Osteoblast (primary cell): ENCODE measurements at regions not wholly inside any gene's neighbourhood (a gene's known extent, or its start where the extent isn't known, plus 50 kb on each side); places are given as distances from the start of the nearest gene placed in this dataset.

Source experiments
- DNase-seq: peaks from one replicate; pipeline ENCODE4 v3.0.0; 2011; ENCODE audit warnings: low spot score, mixed read lengths; ENCODE audit not compliant: insufficient read length; ENCODE audit errors: missing footprints
- H2AFZ ChIP-seq: 2 replicates; pipeline ENCODE4 v1.6.0; 2011; ENCODE audit warnings: mild to moderate bottlenecking, low read length
- H3K27ac ChIP-seq: 2 replicates; pipeline ENCODE4 v1.5.1; 2011; ENCODE audit warnings: mild to moderate bottlenecking, low read depth, low read length, moderate library complexity
- H3K27me3 ChIP-seq: 2 replicates; pipeline ENCODE4 v1.6.0; 2012; ENCODE audit warnings: mild to moderate bottlenecking, control low read depth, inconsistent platforms, low read length, moderate library complexity; ENCODE audit not compliant: insufficient read depth
- H3K36me3 ChIP-seq: 2 replicates; pipeline ENCODE4 v1.5.1; 2011; ENCODE audit warnings: mild to moderate bottlenecking, low read length, control low read depth, moderate library complexity; ENCODE audit not compliant: insufficient read depth
- H3K4me1 ChIP-seq: 2 replicates; pipeline ENCODE4 v1.5.1; 2011; ENCODE audit warnings: mild to moderate bottlenecking, low read length, control low read depth, moderate library complexity; ENCODE audit not compliant: insufficient read depth
- H3K4me2 ChIP-seq: 2 replicates; pipeline ENCODE4 v1.6.0; 2011; ENCODE audit warnings: mild to moderate bottlenecking, low read length; ENCODE audit not compliant: insufficient read depth
- H3K4me3 ChIP-seq: fragments of 200-600 bp; sonication (generic); 3 replicates; pipeline ENCODE4 v1.5.1; 2012; ENCODE audit warnings: mild to moderate bottlenecking, low read length, inconsistent platforms; ENCODE audit not compliant: insufficient read depth
- H3K79me2 ChIP-seq: 2 replicates; pipeline ENCODE4 v1.6.0; 2012; ENCODE audit warnings: mild to moderate bottlenecking, low read length, control low read depth, inconsistent platforms; ENCODE audit not compliant: insufficient read depth
- H3K9me3 ChIP-seq: 2 replicates; pipeline ENCODE4 v1.5.1; 2011; ENCODE audit warnings: low read depth, low read length, control low read depth
- H4K20me1 ChIP-seq: 2 replicates; pipeline ENCODE4 v1.6.0; 2012; ENCODE audit warnings: mild to moderate bottlenecking, low read length, control low read depth; ENCODE audit not compliant: insufficient read depth
- CTCF ChIP-seq: IDR thresholded peaks from 2 replicates; pipeline ENCODE4 v1.5.1; 2011; ENCODE audit warnings: mild to moderate bottlenecking, low read depth, low read length, moderate library complexity; ENCODE audit errors: extremely low read depth

- Histone ChIP-seq H3K9me3 (no peaks in the 10 kb centered on the region), H3K4me1 (peaks cover 21% of the 10 kb centered on the region), H3K36me3 (no peaks in the 10 kb centered on the region), H4K20me1 (peaks cover 3% of the 10 kb centered on the region), H3K4me2 (no peak overlapping the region), H3K27me3 (peaks cover 2% of the 10 kb centered on the region), H3K27ac (no peak overlapping the region), H3K4me3 (no peak overlapping the region), H3K79me2 (no peaks in the 10 kb centered on the region), H2AFZ (no peak overlapping the region)
- DNase-seq, result no peak
- no peak for TF ChIP-seq CTCF
These were observed 241.7 kb downstream of the MIAT start for GRCh38 chr22:26898946-26899605.

GRCh38 chr22:26900787-26901186 is 243.4 kb downstream of the MIAT start:
- DNase-seq, result no peak
- no peak overlapping the region for H3K27ac ChIP-seq
- no peak overlapping the region for H2AFZ ChIP-seq
- H3K79me2 ChIP-seq, result no peaks in the 10 kb centered on the region
- H3K36me3 ChIP-seq, result no peaks in the 10 kb centered on the region
- peaks cover 6% of the 10 kb centered on the region for H3K27me3 ChIP-seq
- no peaks in the 10 kb centered on the region for H4K20me1 ChIP-seq
- no peak overlapping the region for H3K4me3 ChIP-seq
- no peak overlapping the region for H3K4me2 ChIP-seq
- H3K9me3 ChIP-seq, result no peaks in the 10 kb centered on the region
- H3K4me1 ChIP-seq, result peaks cover 4% of the 10 kb centered on the region
- TF ChIP-seq CTCF, result no peak

DNA sequence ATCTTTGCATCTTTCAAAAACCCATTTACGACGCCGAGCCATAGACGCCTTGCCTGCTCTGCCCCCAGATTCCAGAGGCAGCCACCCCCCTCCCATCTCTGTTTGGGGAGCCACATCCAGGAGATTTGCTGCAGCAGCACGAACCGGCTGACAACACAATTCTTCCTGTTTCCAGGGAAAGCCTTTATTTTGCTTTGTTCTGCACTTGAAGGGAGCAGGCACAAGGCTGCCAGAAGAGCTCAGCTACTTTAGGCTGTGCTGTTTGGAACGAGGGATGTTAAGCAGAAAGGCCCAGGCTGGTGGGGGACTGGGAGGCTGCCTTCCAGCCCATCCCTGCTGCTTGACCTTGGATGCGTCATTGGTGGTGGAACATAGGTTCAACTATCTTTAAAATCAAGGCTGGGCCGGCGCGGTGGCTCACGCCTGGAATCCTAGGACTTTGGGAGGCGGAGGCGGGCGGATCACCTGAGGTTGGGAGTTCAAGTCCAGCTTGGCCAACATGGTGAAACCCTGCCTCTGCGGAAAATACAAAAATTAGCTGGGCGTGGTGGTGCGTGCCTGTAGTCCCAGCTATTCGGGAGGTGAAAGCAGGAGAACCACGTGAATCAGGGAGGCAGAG is 243.9 kb downstream of the MIAT start:
- no peak overlapping the region for H3K4me3 ChIP-seq
- H4K20me1 ChIP-seq, result no peaks in the 10 kb centered on the region
- TF ChIP-seq CTCF, result no peak
- H2AFZ ChIP-seq, result no peak overlapping the region
- no peaks in the 10 kb centered on the region for H3K36me3 ChIP-seq
- H3K79me2 ChIP-seq, result no peaks in the 10 kb centered on the region
- H3K4me1 ChIP-seq, result no peaks in the 10 kb centered on the region
- no peak overlapping the region for H3K27ac ChIP-seq
- H3K9me3 ChIP-seq, result no peaks in the 10 kb centered on the region
- H3K27me3 ChIP-seq, result peaks cover 6% of the 10 kb centered on the region
- H3K4me2 ChIP-seq, result no peak overlapping the region
- DNase-seq, result no peak

- H3K4me3 ChIP-seq, result no peak overlapping the region
- no peak overlapping the region for H3K27ac ChIP-seq
- H3K9me3 ChIP-seq, result no peaks in the 10 kb centered on the region
- H3K4me2 ChIP-seq, result no peak overlapping the region
- no peaks in the 10 kb centered on the region for H4K20me1 ChIP-seq
- H2AFZ ChIP-seq, result no peak overlapping the region
- no peak for DNase-seq
- no peak for TF ChIP-seq CTCF
- H3K79me2 ChIP-seq, result no peaks in the 10 kb centered on the region
- no peaks in the 10 kb centered on the region for H3K4me1 ChIP-seq
- H3K27me3 ChIP-seq, result peaks cover 6% of the 10 kb centered on the region
- H3K36me3 ChIP-seq, result no peaks in the 10 kb centered on the region
These were observed 245.1 kb downstream of the MIAT start for GRCh38 chr22:26902401-26903029.
